ENCODE measurements at regions not wholly inside any gene's neighbourhood (a gene's known extent, or its start where the extent isn't known, plus 50 kb on each side); places are given as distances from the start of the nearest gene placed in this dataset.
"Not testable (repeated sequence)": the region's sequence is repeated elsewhere in the genome, so short reads cannot be mapped to it uniquely, and the experiment has no call there.

DNA sequence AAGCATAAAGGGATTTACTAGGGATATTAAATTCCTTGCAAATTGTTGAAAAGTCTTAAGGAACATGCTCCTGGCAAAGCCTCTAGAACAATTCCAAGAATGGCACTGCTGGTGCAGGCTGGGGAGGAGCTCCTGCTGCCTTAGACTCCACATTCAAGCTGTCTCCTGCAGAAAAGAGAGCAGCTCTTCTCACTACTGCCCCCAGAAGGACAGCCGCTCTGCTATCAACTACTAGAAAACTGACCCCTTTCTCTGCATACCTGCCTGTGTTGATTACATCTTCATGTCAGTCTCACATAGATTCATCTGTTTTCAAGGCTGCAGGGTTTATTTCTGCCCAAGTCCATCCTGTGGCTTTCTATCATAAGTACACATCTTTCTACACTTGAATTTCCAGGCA, 312.8 kb downstream of the RPIA start (continued):
- TF ChIP-seq, protein P1, sequence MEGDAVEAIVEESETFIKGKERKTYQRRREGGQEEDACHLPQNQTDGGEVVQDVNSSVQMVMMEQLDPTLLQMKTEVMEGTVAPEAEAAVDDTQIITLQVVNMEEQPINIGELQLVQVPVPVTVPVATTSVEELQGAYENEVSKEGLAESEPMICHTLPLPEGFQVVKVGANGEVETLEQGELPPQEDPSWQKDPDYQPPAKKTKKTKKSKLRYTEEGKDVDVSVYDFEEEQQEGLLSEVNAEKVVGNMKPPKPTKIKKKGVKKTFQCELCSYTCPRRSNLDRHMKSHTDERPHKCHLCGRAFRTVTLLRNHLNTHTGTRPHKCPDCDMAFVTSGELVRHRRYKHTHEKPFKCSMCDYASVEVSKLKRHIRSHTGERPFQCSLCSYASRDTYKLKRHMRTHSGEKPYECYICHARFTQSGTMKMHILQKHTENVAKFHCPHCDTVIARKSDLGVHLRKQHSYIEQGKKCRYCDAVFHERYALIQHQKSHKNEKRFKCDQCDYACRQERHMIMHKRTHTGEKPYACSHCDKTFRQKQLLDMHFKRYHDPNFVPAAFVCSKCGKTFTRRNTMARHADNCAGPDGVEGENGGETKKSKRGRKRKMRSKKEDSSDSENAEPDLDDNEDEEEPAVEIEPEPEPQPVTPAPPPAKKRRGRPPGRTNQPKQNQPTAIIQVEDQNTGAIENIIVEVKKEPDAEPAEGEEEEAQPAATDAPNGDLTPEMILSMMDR (conservative IDR thresholded peaks at IDR 0.05; ENCODE audit: low read depth in 2 of 2): peak; percentile 44 to 45

DNA sequence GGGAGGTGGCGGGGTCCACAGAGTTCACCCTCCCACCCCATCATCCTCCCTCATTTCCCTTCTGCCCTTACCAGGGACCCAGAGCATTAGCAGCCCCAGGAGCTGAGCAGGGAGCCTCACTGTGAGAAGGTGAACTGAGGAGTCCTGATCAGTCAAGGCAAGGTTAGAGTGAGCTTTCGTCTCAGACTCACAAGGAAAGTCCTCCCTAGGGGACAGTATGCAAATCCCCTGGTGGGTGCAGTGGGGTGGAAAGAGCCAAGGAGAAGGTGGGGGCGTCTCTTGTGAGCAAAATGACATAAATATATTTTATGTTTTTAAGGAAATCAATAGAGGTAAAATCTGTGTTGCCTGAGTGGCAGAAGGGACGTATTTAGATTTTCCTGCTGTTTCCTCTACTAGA, 329.1 kb downstream of the RPIA start:
- not testable (repeated sequence) for H3K27me3 Mint-ChIP-seq (ENCODE audit: insufficient read depth, low read depth, poor library complexity); H3K4me2 ChIP-seq; H3K4me3 ChIP-seq; H3K9me3 Mint-ChIP-seq; H3K36me3 Mint-ChIP-seq (ENCODE audit: low read depth); H3K27ac ChIP-seq (ENCODE audit: low read depth); H3K4me1 ChIP-seq (ENCODE audit: insufficient read depth); ATAC-seq; H3F3A ChIP-seq (replicated peaks; ENCODE audit: low read depth); H3K9me2 ChIP-seq (ENCODE audit: insufficient read depth); H2AFZ ChIP-seq; DNase-seq (ENCODE audit: low spot score); H3K79me2 ChIP-seq (replicated peaks; ENCODE audit: insufficient read depth); H3K4me3 Mint-ChIP-seq; H4K20me1 ChIP-seq (replicated peaks; ENCODE audit: insufficient read depth); H3K27me3 ChIP-seq (ENCODE audit: insufficient read depth); H3K27ac Mint-ChIP-seq; H3K36me3 ChIP-seq (ENCODE audit: insufficient read depth); H3K4me1 Mint-ChIP-seq

DNA sequence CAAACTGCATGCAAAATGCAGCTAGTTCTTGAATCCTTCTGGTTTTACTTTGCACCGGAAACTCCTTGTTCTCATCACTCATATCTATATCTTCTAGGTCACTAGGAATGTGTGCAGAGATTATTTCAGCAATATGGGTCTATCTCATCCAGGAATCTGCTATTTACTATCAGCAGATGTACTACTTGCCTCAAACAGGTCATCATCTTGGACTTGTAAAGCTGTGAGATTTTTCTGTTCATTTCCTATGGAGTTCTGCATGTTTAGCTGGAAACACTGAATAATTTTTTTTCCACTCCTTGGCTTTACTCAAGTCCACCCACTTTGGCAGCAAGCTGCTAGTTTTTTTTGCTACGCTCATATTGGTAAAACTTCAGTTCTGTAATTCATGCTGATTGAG, 334.8 kb downstream of the RPIA start:
- H3K36me3 ChIP-seq (ENCODE audit: insufficient read depth); H3K27ac ChIP-seq (ENCODE audit: low read depth); H3K36me3 Mint-ChIP-seq (ENCODE audit: low read depth); H3K27me3 ChIP-seq (ENCODE audit: insufficient read depth); H3K4me2 ChIP-seq; H3F3A ChIP-seq (replicated peaks; ENCODE audit: low read depth); H3K4me1 Mint-ChIP-seq; H4K20me1 ChIP-seq (replicated peaks; ENCODE audit: insufficient read depth); H3K27me3 Mint-ChIP-seq (ENCODE audit: insufficient read depth, low read depth, poor library complexity); H3K4me3 Mint-ChIP-seq; H3K9me3 Mint-ChIP-seq; H3K4me1 ChIP-seq (ENCODE audit: insufficient read depth); H2AFZ ChIP-seq; H3K4me3 ChIP-seq; DNase-seq (ENCODE audit: low spot score); H3K9me2 ChIP-seq (ENCODE audit: insufficient read depth); ATAC-seq; H3K27ac Mint-ChIP-seq; H3K79me2 ChIP-seq (replicated peaks; ENCODE audit: insufficient read depth): not testable (repeated sequence)

DNA sequence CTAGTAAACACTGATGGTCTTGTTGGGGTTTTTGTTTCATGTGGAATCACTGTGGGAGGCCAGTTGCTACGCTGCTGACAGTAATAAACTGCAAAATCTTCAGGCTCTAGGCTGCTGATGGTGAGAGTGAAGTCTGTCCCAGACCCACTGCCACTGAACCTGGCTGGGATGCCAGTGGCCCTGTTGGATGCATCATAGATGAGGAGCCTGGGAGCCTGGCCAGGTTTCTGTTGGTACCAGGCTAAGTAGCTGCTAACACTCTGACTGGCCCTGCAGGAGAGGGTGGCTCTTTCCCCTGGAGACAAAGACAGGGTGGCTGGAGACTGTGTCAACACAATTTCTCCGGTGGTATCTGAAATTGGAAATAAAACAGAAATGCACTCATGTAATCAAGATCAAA, 335.6 kb downstream of the RPIA start:
- not testable (repeated sequence) for H3K36me3 ChIP-seq (ENCODE audit: insufficient read depth); H3K36me3 Mint-ChIP-seq (ENCODE audit: low read depth); H3K9me3 Mint-ChIP-seq; H3K27ac Mint-ChIP-seq; H3K9me2 ChIP-seq (ENCODE audit: insufficient read depth); H3K4me3 Mint-ChIP-seq; H3K4me3 ChIP-seq; H3K27me3 Mint-ChIP-seq (ENCODE audit: insufficient read depth, low read depth, poor library complexity); H3F3A ChIP-seq (replicated peaks; ENCODE audit: low read depth); H4K20me1 ChIP-seq (replicated peaks; ENCODE audit: insufficient read depth); H2AFZ ChIP-seq; H3K4me1 Mint-ChIP-seq; DNase-seq (ENCODE audit: low spot score); H3K27me3 ChIP-seq (ENCODE audit: insufficient read depth); H3K79me2 ChIP-seq (replicated peaks; ENCODE audit: insufficient read depth); H3K4me2 ChIP-seq; ATAC-seq; H3K27ac ChIP-seq (ENCODE audit: low read depth); H3K4me1 ChIP-seq (ENCODE audit: insufficient read depth)

DNA sequence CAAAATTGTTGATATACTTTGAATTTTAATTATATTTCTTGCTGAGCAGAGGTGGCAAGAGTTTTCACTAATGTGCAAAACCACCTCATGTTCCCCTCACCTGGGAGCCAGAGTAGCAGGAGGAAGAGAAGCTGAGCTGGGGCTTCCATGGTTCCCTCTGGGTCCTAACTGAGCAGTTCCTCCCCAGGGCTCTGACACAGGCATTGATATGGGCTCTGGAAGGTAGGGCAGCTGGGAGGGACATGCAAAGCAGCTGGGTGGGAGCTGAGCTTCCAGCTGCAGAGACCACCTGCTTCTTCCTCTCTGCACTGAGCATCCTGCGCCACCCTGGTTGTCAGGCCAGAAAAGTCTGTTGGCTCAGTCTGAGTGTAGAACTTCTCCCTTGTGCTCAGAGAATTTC, 336.1 kb downstream of the RPIA start:
- H3K4me3 ChIP-seq; H3K79me2 ChIP-seq (replicated peaks; ENCODE audit: insufficient read depth); H3K36me3 Mint-ChIP-seq (ENCODE audit: low read depth); ATAC-seq; H3K27ac ChIP-seq (ENCODE audit: low read depth); H3F3A ChIP-seq (replicated peaks; ENCODE audit: low read depth); H3K9me2 ChIP-seq (ENCODE audit: insufficient read depth); H2AFZ ChIP-seq; H4K20me1 ChIP-seq (replicated peaks; ENCODE audit: insufficient read depth); H3K4me3 Mint-ChIP-seq; H3K4me1 Mint-ChIP-seq; H3K27me3 ChIP-seq (ENCODE audit: insufficient read depth); H3K9me3 Mint-ChIP-seq; H3K4me2 ChIP-seq; H3K36me3 ChIP-seq (ENCODE audit: insufficient read depth); H3K4me1 ChIP-seq (ENCODE audit: insufficient read depth); H3K27ac Mint-ChIP-seq; H3K27me3 Mint-ChIP-seq (ENCODE audit: insufficient read depth, low read depth, poor library complexity): not testable (repeated sequence)
- peak; percentile 8 for DNase-seq (ENCODE audit: low spot score)
